Stimulated activated CD4-positive, alpha-beta T cell treated with anti-CD3 and anti-CD28 coated beads, TNF-alpha, amount 100 ng/mL, for 24 hours (primary cell): ENCODE measurements at regions not wholly inside any gene's neighbourhood (a gene's known extent, or its start where the extent isn't known, plus 50 kb on each side); places are given as distances from the start of the nearest gene placed in this dataset.
"Not testable (repeated sequence)": the region's sequence is repeated elsewhere in the genome, so short reads cannot be mapped to it uniquely, and the experiment has no call there.

Experiments used
- DNase-seq, 3 experiments: peaks; one replicate each; pipeline ENCODE4 v3.0.0-alpha.2; 2020; ENCODE audit warnings: low read depth in 3 of 3

DNA sequence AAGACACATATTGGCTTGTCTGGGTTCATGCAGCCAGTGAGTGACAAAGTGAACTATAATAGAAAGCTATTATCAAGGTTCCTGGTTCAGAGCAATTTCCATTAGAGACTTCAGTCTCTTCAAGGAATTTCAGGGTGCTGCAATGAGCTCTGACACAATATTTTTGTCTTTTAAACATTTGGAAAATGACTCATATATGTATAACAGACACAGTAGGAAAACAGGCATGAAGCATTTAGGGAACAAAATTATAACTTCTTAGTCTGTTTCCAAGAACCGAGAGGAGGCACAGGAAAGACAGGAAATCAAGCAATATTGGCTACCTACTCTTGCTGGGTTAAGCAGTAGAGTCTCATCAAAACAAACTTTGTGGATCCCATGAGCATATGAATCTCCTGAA is 170.4 kb downstream of the PTPRC start:
- DNase-seq: no peak

GRCh38 chr1:198811449-198811848 is 172.6 kb downstream of the PTPRC start:
- DNase-seq: no peak

- no peak for DNase-seq
These were observed 184.8 kb downstream of the PTPRC start for GRCh38 chr1:198823626-198824025.

GRCh38 chr1:198825254-198825653 is 186.4 kb downstream of the PTPRC start:
- DNase-seq: no peak

- DNase-seq: no peak
These were observed 190.5 kb downstream of the PTPRC start for GRCh38 chr1:198829356-198829755.

GRCh38 chr1:198829944-198830343 is 191.1 kb downstream of the PTPRC start:
- no peak for DNase-seq

DNA sequence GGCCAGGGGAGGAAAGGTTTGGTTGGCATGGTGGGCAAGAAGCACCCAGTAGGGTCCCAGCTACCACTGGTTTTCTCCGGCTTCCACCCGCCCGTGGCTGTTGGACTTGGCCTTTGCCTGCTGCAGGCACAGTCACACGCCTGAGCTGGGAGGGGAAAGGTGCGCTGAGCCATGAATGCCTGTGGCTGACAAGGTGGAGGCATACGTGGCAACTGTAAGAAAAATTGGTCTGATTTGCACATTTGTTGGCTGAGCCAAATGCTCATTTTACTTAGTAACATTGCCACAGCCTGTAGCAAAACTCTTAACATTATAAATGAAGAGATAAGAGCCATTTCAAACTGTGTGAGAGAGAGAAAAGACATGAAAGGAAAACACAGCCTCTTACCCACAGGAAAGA is 191.6 kb downstream of the PTPRC start:
- DNase-seq: no peak

GRCh38 chr1:198833706-198834503 is 195.1 kb downstream of the PTPRC start:
- DNase-seq: no peak

- no peak for DNase-seq
These were observed 198.6 kb downstream of the PTPRC start for GRCh38 chr1:198837278-198838021.

DNA sequence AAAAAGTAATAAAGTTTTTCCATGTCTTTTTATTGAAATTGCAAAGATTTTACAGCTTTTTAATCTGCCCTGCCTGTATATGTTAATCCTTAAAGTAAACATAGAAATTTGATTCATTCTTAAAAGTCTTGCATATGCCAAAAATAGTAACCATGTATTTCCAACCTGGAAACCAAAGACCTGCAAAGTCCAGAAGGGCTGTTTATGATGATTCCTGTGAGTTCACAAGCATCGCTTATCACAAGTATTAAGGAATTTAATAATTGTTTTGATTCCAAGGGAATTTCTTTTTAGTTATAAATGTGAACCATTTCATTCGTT is 199.1 kb downstream of the PTPRC start:
- DNase-seq: no peak

DNA sequence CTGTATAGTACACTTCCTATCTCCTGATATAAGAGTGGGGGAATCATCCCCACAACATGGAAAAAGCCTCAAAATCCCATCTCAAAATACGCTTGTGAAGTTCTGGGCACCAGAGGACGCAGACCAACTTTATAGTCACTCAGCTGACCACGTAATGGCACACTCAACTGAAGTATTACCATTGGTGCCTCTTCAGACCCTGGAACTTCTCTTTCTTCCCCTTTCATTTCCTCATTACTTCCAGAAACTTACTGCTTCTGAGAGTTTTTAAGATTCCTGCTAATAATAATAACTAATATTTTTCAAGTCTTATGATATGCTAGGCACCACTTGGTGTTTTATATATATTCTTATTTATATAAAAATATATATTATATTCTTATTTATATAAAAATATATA is 202.6 kb downstream of the PTPRC start:
- DNase-seq: no peak

GRCh38 chr1:198842686-198843085 is 203.8 kb downstream of the PTPRC start:
- DNase-seq: no peak

DNA sequence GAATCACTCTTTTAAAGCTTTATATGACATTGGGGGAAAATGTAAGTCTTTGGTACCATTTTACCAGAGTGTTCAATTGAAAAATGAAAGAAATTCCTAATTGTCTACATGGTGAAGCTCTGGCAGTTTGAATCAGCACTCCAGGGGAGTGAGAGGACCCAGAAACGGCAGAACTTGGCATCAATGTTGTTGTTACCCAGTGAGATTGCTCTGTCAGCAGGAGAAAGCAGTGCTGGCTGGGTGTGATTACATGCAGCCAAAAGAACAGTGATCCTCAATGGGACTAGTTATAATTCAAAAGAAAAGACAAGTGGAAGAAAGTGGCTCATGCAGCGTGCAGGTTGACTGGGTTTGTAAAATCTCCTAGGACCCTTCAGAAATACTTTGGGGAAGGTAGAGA is 206.4 kb downstream of the PTPRC start:
- no peak for DNase-seq

DNA sequence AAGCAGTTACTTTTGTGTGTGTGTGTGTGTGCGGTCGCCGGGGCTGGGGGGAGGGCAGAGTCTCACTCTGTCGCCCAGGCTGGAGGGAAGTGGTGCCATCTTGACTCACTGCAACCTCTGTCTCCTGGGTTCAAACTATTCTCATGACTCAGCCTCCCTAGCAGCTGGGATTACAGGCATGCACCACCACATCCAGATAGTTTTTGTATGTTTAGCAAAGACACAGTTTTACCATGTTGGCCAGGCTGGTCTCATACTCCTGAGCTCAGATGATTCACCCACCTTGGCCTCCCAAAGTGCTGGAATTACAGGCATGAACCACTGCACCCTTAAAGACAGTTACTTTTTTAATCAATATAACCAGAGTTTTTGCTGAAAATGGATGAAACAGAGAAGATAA is 207.0 kb downstream of the PTPRC start:
- DNase-seq: no peak

- no peak for DNase-seq
These were observed 207.7 kb downstream of the PTPRC start for GRCh38 chr1:198846556-198846955.

DNA sequence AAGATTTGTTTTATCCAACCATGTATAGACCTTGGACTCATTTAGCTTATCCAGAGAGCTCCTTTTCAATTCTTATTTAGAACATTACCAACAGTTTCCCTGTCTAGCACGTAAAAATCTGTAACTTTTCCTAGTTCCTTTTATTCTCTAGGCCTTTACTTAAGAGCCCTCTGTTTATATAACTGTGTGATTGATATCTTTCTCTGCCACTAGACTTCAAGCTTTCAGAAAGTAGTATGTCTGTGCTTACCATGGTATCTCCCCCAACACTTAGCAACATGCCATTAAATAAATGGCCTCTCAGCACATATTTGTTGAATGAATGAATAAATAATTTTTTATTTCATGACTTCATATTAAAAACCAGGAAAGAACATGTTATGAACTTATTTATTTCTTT is 209.4 kb downstream of the PTPRC start:
- no peak for DNase-seq

- no peak for DNase-seq
These were observed 209.8 kb downstream of the PTPRC start for GRCh38 chr1:198848649-198849048.

GRCh38 chr1:198849093-198849492 is 210.3 kb downstream of the PTPRC start:
- no peak for DNase-seq

DNA sequence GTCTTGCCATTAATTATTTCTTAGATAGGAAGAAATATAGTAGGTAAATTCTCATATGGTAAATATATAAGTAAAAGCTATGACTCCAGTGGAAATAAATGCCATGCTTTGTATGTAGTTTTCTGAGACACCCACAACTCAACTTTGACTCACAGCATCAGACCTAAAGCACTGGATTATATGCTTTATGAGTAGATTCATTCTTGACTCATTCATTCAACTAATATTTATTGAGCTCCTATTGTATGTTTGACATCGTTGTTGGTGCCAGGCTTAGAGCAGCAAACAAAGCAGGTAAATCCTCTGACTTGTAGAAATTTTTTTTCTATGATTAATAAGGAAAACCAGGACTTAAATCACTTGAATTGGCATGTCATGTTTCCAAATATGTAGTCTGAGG is 211.4 kb downstream of the PTPRC start:
- DNase-seq: no peak

DNA sequence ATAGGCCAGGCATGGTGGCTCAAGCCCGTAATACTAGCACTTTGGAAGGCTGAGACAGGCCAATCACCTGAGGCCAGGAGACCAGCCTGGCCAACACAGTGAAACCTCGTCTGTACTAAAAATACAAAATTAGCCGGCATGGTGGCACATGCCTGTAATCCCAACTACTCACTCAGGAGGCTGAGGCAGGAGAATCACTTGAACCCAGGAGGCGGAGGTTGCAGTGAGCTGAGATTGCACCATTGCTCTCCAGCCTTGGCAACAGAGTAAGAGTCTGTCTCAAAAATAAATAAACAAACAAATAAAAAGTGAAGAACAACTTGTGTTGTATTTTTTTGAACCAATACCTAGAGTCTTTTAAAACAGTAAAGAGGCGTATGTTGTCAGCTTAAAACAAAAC is 212.1 kb downstream of the PTPRC start:
- DNase-seq: not testable (repeated sequence)

- DNase-seq: no peak
These were observed 217.8 kb downstream of the PTPRC start for GRCh38 chr1:198856601-198857000.

GRCh38 chr1:198858033-198858432 is 219.2 kb downstream of the PTPRC start:
- DNase-seq: no peak

DNA sequence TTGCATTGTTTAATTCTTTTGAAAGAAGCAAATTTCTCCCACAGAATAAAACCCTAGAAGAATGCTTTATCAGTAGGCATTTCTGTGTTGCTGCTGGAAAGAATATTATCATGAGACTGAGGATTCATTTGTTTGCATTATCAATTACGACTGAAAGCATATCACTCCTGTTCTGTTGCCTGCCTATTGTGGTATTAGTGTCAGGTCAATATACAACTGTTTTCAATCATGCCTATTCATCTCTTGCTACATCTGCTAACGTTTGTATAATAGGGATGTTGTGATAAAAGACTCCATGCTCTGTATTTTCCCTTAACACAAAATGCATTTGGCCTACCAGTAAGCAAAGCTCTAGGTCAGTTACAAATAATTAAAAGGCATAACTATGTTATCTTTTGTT is 221.5 kb downstream of the PTPRC start:
- no peak for DNase-seq

GRCh38 chr1:198861636-198862035 is 222.8 kb downstream of the PTPRC start:
- DNase-seq: no peak
